G401 (cell line): ENCODE measurements at regions not wholly inside any gene's neighbourhood (a gene's known extent, or its start where the extent isn't known, plus 50 kb on each side); places are given as distances from the start of the nearest gene placed in this dataset.

Source experiments
- DNase-seq: peaks from one replicate; pipeline ENCODE4 v3.0.0-alpha.2; 2015; ENCODE audit warnings: low spot score
- in situ Hi-C: cut with HindIII; loops from 2 replicates; pipeline ENCODE4 v1.10.0; 2016; ENCODE audit warnings: low sequenced_read_pairs, mixed read lengths

DNA sequence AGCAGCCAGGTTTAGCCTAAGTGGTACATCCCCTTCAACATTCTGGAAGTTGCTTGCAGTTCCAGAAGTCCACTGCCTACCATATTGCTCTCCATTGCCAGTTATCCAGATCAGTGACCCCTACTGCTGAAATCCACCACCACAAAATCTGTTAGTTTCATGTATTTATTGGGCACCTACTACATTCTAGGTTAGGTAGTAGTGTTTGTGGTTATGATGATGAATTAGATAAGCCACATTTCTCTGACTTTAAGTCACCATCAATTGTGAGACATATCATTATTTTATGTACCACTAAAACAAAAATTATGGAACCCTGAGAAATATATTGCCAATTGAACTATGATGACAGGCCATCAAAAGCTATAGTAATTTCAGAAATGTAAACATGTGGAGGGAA is 139.5 kb upstream of the PKDCC start:
- in situ Hi-C loops = no loop called here
- DNase-seq = no peak

DNA sequence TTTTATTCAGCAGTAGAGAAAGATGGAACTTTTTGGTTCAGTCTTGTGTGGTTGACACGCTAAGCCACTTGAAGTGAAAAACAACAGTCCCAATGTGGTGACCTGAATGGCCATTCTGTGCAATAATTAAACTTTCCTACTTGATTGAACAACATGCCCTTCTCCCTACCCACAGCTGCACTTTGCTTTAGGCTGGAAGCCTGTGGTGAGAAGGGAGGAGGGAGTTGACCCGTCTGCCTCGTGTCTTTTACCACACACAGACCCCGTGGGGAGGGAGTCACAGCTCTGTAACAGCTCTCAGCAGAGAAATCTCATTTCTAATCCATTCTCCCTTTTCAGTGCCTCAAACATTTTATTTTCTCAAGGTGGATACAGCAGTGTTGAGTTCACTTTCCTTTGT is 138.2 kb upstream of the PKDCC start:
- in situ Hi-C loops = no loop called here
- DNase-seq = no peak

DNA sequence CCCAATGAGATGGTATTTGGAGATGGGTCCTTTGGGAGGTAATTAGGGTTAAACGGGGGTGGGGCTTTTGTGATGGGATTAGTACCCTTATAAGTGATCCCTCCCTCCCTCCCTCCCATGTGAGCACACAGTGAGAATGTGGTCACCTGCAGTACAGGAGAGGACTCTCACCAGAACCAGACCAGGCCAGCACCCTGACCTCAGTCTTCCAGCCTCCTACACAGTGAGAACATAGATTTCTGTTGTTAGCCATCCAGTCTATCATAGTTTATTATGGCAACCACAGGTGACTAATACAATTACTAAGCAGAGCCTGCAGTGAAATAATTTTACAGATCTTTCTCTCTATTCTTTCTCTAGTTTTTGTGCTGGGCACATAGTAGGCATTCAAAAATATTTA is 137.7 kb upstream of the PKDCC start:
- in situ Hi-C loops = no loop called here
- no peak for DNase-seq

DNA sequence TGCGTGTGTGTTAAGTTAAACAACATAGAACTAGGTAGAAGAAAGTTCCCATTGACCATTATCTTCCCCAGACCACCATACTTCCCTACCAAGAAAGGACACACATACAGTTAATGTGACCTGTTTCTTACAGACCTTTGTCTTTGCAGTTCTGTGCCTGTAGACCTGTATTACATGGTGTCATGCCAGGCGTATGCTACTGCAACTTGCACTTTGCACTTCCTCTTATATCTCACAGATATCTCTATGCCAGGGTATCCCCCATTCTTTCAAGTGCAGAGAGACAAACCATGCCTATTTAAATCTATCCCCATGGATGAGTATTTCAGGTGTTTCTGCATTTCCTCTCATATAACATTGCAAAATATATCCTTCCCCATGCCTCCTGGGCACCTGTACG is 136.8 kb upstream of the PKDCC start:
- in situ Hi-C loops = no loop called here
- no peak for DNase-seq

DNA sequence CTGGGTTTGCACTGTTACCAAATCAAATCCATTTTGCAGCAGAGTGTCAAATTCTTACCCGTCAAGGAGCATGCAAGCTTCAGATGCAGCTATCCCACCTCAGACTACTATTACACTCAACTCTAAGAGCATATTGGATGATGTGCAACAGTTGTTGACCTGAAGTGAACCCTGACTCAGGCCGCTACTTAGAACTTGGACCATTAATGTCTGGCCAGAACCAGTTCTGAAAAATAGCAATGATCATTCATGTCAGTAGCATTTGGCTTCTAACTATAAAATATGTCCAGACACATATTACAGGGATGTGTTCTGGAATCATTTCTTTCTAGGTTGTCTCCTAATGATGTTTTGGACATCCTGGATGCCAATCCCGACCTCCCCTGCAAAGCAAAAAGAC is 135.5 kb upstream of the PKDCC start:
- no peak for DNase-seq
- in situ Hi-C loops = no loop called here

DNA sequence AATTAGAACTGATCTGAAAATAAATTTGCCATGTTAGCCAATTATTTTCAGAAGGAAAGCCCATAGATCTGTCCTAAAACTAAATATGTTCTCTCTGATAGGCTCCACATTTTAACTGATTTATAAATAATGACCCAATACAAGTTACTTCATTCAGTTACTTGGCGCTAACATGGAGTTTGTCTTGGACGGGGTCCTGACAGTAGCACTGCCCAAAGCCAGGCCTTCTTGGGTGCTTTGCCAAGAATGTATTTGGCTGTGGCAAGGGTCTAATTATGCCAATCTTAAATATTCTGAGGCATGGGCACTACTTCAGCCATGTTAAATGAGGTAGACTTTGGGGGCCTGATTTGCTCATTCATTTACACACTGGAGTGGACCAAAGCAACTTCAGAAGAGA is 135.0 kb upstream of the PKDCC start:
- no peak for DNase-seq
- in situ Hi-C loops = no loop called here

DNA sequence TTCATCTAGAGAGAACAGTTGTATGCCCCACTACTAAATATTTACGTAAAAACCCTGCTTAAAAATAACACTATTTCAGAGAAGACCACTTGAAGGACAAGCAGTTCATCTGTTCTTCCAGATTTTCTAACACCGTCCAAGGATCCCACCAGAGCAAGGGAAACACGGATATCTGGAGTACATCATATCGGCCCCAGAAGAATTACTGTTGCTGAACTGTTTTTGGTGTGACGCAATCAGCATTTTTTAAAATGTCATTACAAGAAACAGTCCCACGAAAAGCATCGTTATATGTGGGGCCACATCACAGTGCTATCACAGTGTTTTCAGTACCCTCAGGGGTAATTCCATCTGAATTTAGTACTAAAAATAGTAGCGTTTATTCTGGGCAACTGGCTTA is 134.5 kb upstream of the PKDCC start:
- in situ Hi-C loops = no loop called here

DNA sequence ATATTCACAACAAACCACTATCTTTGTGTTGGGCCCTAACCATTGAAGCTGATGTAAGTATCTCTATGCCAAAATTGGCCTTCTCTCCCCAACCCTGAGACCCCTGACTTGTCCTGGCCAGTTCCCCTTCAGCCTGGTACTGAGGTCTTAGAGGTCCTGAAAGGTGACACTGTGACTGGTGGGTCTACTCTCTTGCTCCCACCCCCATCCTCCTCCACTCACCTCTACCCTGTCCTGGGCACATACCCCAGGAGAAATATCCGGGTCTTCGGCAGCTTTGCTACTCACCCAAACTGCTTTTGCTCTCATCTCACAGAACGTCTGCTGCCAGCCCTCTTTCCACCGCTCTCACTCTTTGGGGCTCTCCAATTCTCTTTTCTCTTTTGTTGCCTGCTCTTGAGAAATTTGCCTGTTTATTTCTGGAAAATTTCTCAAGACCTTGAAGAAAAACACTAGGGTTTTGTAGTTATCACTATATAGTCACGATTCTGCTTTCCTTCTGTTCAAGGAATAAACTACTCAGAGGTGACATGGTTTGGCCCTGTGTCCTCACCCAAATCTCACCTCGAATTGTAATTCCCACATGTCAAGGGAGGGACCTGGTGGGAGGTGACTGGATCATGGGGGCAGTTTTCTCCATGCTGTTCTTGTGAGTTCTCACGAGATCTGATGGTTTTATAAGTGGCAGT is 133.8 kb upstream of the PKDCC start:
- in situ Hi-C loops = no loop called here
- no peak for DNase-seq

More for the DNA sequence above, 134.5 kb upstream of the PKDCC start:
- DNase-seq = no peak

DNA sequence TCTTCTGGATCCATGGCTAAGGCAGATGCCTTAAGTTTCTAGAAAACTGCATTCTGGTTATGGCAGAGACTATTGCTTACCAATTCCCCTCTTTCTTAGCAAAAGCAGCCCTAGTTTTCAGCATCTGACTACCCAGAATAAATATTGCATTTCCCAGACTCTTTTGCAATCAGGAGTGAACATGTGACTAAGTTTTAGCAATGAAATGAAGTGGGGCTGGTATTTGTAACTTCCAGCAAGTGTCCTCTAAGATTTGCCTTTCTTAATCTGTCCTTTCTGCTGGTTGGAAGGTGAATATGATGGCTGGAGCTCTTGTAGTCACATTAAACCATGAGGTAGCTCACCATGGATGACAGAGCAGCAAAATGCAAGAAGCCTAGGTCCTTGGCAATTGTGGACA is 132.9 kb upstream of the PKDCC start:
- in situ Hi-C loops = no loop called here

DNA sequence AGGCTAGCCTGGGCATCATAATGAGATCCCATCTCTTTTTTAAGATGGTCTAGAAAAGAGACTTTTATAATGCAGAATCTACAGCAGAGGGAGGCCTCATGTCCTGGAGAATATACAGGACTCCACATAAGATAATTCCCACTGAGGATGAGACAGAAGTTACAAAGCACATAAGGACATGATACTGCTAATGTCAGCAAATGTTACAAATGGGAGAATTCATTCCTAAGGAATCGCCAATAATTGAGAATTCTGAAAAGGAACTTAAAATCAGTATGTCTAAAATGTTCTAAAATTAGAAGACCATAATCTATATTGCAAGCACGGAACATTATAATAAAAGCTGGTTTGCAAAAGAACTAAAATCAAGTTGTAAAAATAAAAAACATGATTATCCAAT is 131.6 kb upstream of the PKDCC start:
- in situ Hi-C loops = no loop called here
- no peak for DNase-seq

More for the DNA sequence above, 132.9 kb upstream of the PKDCC start:
- DNase-seq = no peak

DNA sequence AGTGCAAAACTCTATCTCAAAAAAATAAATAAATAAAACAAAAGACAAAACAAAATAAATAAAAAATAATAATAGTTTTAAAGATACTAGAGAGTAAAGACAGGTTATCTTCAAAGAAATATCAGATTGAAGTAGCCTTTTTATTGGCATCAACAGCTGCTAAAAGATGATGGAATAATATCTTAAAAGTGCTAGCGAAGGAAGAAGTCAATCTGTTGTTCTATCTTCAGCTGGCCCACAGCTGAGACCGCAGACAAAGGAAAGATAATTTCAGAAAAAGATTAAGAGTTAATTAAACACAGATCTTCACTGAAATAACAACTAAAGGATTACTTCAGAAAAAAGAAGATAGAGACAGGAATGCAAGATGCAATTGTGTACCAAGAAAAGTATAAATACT is 130.2 kb upstream of the PKDCC start:
- DNase-seq = no peak
- in situ Hi-C loops = no loop called here

DNA sequence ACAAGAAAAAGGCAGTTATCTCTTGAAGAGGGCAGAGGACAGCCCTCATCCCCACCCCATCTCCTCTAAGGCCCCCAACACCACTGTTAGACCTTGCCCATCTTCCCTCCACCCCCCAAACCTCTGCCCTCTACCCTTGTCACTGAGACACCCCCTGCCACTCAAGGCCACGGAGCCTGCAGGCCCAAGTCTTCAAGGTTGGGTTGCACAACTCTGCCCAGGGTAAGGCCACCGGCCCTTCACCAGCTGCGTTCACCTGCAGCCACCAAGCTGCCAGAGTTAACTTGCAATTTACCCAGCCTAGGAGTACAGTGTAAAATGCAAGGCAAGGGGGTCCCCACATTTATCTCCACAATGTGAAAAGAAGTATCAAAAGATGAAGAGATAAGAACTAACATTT is 128.7 kb upstream of the PKDCC start:
- in situ Hi-C loops = no loop called here

DNA sequence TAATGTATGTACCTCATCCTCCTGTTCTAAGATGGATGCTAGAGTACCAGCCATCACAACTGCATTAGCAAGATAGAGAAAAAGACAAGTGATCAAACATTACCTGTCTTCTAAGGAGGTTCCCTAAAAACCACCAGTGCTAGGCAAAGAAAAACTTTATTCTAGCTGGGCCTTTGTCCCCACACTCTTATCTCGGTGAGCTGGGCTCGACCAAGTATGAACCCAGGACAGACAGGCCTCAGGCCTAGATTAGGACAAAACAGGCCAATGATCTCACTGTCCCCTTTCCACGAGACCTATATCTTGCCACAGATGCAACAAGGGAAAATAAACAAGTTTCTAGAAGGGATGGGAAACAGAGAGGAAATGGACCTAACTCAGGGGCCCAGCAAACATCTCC is 127.6 kb upstream of the PKDCC start:
- in situ Hi-C loops = no loop called here
- DNase-seq = no peak

More for the DNA sequence above, 128.7 kb upstream of the PKDCC start:
- DNase-seq = no peak

DNA sequence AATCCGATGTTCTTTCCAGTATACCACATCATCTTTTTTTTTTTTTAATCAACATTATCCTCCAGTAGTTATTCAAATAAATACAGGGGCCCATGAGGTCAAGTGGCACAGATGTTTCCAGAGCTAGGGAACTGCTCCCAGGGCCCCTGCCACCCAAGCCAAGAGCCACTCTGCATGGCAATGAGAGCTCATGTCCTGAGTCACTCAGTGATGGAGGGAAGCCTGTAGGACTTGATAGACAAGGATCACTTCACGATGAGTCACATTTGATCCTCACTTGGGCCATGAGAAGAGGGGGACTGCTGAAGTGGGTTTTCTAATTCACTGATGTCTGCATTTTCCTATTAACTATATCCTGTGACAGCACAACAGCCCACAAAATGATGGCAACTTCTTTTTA is 127.0 kb upstream of the PKDCC start:
- in situ Hi-C loops = no loop called here
- no peak for DNase-seq

DNA sequence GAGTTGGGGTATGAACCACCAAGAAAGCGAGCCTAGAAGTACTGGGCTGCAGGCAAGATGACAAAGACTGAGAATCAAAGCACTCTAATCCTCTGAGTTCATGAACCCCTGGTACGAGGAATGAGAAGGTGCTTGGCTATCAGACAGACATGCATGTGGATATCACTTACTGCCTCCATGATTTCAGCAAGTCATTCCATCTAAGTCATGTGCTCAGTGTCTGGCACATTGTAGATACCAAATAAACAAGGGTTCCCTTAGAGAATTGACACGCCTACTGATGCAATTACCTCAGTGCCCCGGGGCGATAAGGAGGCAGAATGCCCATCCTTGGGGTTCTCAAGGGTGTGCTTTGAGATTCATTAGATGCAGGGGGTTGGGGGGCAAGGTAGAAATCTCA is 125.6 kb upstream of the PKDCC start:
- in situ Hi-C loops = no loop called here
- DNase-seq = no peak

DNA sequence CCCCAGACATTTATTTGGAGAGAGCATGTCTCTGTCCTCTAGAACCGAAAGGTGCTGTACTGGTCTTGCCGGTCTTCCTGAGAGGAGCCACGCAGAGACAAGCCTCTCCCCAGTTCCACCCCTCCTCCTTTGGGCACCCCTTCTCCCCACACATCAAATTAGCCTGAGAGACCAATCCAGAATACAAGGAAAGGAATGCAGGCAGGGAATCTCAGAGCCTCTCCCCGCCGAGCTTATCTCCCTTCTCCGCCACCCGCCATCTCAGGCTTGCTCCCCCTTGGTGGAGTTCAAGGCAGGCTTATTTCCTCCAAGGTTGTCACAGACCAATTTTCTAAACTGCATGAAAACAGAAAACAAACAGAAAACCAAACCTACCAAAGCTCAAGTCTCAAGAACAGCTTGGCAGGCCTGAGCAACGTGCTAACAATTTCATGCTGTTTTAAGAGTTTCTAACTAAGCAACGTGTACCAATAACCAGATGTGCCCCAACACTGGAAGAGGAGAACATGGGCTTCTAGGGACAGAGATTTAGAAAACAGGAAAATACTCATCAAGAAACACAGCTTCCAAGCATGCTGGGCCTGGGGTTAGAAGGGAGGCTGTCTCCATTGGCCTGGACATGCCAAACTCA is 124.5 kb upstream of the PKDCC start:
- no peak for DNase-seq

DNA sequence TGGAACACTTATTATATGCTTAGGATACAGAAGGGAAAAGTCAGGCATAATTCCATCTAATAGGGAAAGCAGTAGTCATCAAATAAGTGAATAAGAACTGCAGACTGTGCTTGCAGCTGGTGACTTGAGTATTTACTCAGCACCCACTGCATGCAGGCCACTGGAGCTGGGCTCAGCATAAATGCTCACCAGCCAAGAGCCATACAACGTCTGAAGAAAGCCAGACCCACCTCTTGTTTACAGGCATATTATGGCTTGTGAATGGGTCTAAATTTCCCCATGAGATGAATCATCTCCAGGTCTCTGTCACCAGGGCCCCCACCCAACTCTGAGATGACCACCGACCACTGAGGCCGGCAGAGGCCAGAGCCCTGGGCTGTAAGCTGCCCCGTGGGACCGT is 123.8 kb upstream of the PKDCC start:
- in situ Hi-C loops = no loop called here
- no peak for DNase-seq

More for the DNA sequence above, 124.5 kb upstream of the PKDCC start:
- in situ Hi-C loops = no loop called here

DNA sequence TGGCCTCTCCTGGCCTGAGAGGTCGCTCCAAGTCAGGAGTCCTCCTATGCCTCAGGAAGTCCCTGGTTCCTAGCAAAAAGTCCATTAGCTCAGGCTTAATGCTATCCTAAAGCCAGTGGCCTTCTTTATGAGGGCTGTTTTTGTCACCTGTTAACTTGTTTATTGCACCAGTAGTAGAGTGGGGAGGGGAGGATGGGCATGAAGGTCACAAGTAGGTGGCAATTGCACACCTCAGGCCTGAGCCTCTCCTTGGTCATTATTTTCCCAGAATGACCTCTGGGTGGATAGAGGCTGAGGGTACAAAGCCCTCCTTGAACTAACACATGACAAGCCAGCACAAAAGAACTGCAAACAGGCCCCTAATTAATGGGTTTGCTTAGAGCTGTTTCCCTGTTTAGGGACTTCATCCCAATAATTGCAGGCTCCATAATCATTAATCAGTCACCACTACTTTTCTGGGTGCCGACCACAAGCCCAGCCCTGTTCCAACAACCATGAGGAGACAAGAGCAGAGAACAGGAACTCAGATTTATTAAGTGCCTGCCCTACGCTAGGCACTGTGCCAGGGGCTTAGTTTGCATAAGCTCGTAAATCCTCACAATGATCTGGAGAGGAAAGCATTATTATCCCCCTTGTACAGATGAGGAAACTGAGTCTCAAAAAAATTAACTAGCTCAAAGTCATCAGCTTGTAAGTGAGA is 123.0 kb upstream of the PKDCC start:
- in situ Hi-C loops = no loop called here

DNA sequence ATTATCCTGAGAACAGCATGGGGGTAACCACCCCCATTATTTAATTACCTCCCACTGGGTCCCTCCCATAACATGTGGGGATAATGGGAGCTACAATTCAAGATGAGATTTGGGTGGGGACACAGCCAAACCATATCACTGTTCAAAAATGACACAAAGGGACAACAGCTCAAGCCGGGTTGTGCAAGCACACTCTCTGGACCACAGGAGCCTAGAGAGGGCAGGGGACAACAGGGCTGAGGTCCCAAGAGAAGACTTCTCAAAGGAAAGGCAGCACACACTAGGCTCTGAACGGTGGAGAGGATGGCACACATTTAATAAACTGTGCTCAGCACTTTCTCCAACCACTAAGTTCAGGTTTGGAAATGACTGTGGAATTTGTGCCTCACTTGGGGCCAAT is 122.1 kb upstream of the PKDCC start:
- no peak for DNase-seq
- in situ Hi-C loops = no loop called here

More for the DNA sequence above, 123.0 kb upstream of the PKDCC start:
- no peak for DNase-seq
